Activated T-cell treated with anti-CD3 and anti-CD28 coated beads, Interleukin-2, amount 50 U/mL, for 24 hours (primary cell): ENCODE measurements at regions not wholly inside any gene's neighbourhood (a gene's known extent, or its start where the extent isn't known, plus 50 kb on each side); places are given as distances from the start of the nearest gene placed in this dataset.

Experiments used
- DNase-seq: peaks from one replicate; pipeline ENCODE4 v3.0.0-alpha.2; 2020
- H3K27ac Mint-ChIP-seq: 2 replicates; pipeline ENCODE4 v1.8.0; 2020; ENCODE audit warnings: mild to moderate bottlenecking, mixed read lengths
- H3K27me3 Mint-ChIP-seq: 2 replicates; pipeline ENCODE4 v1.8.0; 2020; ENCODE audit warnings: mixed read lengths
- H3K36me3 Mint-ChIP-seq: 2 replicates; pipeline ENCODE4 v1.8.0; 2020; ENCODE audit warnings: low read depth, mixed read lengths
- H3K4me1 Mint-ChIP-seq: 2 replicates; pipeline ENCODE4 v1.8.0; 2020; ENCODE audit warnings: low read depth, mixed read lengths
- H3K4me3 Mint-ChIP-seq: 2 replicates; pipeline ENCODE4 v1.8.0; 2020; ENCODE audit warnings: mild to moderate bottlenecking, moderate library complexity, mixed read lengths
- H3K9me3 Mint-ChIP-seq: 2 replicates; pipeline ENCODE4 v1.8.0; 2020; ENCODE audit warnings: mixed read lengths

- peaks cover 3% of the 10 kb centered on the region for H3K9me3 Mint-ChIP-seq
- no peaks in the 10 kb centered on the region for H3K36me3 Mint-ChIP-seq
- H3K4me3 Mint-ChIP-seq: no peak overlapping the region
- no peaks in the 10 kb centered on the region for H3K27me3 Mint-ChIP-seq
- no peak overlapping the region for H3K27ac Mint-ChIP-seq
- H3K4me1 Mint-ChIP-seq: no peaks in the 10 kb centered on the region
- no peak for DNase-seq
Measured at GRCh38 chr1:243996223-243996622, 54.9 kb upstream of the ZBTB18 start.

- no peak for DNase-seq
- no peak overlapping the region for H3K4me3 Mint-ChIP-seq
- no peak overlapping the region for H3K27ac Mint-ChIP-seq
- no peaks in the 10 kb centered on the region for H3K27me3 Mint-ChIP-seq
- no peaks in the 10 kb centered on the region for H3K4me1 Mint-ChIP-seq
- H3K36me3 Mint-ChIP-seq: no peaks in the 10 kb centered on the region
- H3K9me3 Mint-ChIP-seq: peaks cover 6% of the 10 kb centered on the region
Measured at GRCh38 chr1:243991650-243992049, 59.4 kb upstream of the ZBTB18 start.

GRCh38 chr1:243984788-243985187, 66.3 kb upstream of the ZBTB18 start:
- Mint-ChIP-seq H3K27ac (no peak overlapping the region), H3K4me1 (no peaks in the 10 kb centered on the region), H3K4me3 (no peak overlapping the region), H3K9me3 (peaks cover under 1% of the 10 kb centered on the region), H3K36me3 (no peaks in the 10 kb centered on the region), H3K27me3 (no peaks in the 10 kb centered on the region)
- DNase-seq: no peak

- DNase-seq: no peak
- no peaks in the 10 kb centered on the region for H3K36me3 Mint-ChIP-seq
- H3K27ac Mint-ChIP-seq: no peak overlapping the region
- no peak overlapping the region for H3K4me3 Mint-ChIP-seq
- no peaks in the 10 kb centered on the region for H3K27me3 Mint-ChIP-seq
- no peaks in the 10 kb centered on the region for H3K4me1 Mint-ChIP-seq
- no peaks in the 10 kb centered on the region for H3K9me3 Mint-ChIP-seq
Measured at GRCh38 chr1:243982447-243983018, 68.5 kb upstream of the ZBTB18 start.

- Mint-ChIP-seq H3K27ac (no peak overlapping the region), H3K27me3 (no peaks in the 10 kb centered on the region), H3K36me3 (no peaks in the 10 kb centered on the region), H3K9me3 (no peaks in the 10 kb centered on the region), H3K4me1 (no peaks in the 10 kb centered on the region), H3K4me3 (no peak overlapping the region)
- DNase-seq: no peak
Measured at GRCh38 chr1:243980471-243980870, 70.6 kb upstream of the ZBTB18 start.

GRCh38 chr1:243980071-243980470, 71.0 kb upstream of the ZBTB18 start:
- Mint-ChIP-seq H3K4me3 (no peak overlapping the region), H3K4me1 (no peaks in the 10 kb centered on the region), H3K27ac (no peak overlapping the region), H3K36me3 (no peaks in the 10 kb centered on the region), H3K9me3 (no peaks in the 10 kb centered on the region), H3K27me3 (no peaks in the 10 kb centered on the region)
- no peak for DNase-seq

- H3K36me3 Mint-ChIP-seq: no peaks in the 10 kb centered on the region
- no peaks in the 10 kb centered on the region for H3K9me3 Mint-ChIP-seq
- no peak overlapping the region for H3K27ac Mint-ChIP-seq
- no peak for DNase-seq
- H3K4me1 Mint-ChIP-seq: no peaks in the 10 kb centered on the region
- H3K27me3 Mint-ChIP-seq: no peaks in the 10 kb centered on the region
- H3K4me3 Mint-ChIP-seq: no peak overlapping the region
Measured at GRCh38 chr1:243979396-243979795, 71.7 kb upstream of the ZBTB18 start.

GRCh38 chr1:243977094-243977493, 74.0 kb upstream of the ZBTB18 start:
- Mint-ChIP-seq H3K4me1 (no peaks in the 10 kb centered on the region), H3K36me3 (no peaks in the 10 kb centered on the region), H3K9me3 (no peaks in the 10 kb centered on the region), H3K4me3 (no peak overlapping the region), H3K27me3 (no peaks in the 10 kb centered on the region), H3K27ac (no peak overlapping the region)
- no peak for DNase-seq

- Mint-ChIP-seq H3K36me3 (no peaks in the 10 kb centered on the region), H3K27me3 (no peaks in the 10 kb centered on the region), H3K9me3 (no peaks in the 10 kb centered on the region), H3K4me3 (no peak overlapping the region), H3K27ac (no peak overlapping the region), H3K4me1 (no peaks in the 10 kb centered on the region)
- no peak for DNase-seq
Measured at GRCh38 chr1:243974451-243975292, 76.4 kb upstream of the ZBTB18 start.

GRCh38 chr1:243973169-243973568, 77.9 kb upstream of the ZBTB18 start:
- Mint-ChIP-seq H3K4me1 (no peaks in the 10 kb centered on the region), H3K27me3 (no peaks in the 10 kb centered on the region), H3K9me3 (no peaks in the 10 kb centered on the region), H3K4me3 (no peak overlapping the region), H3K36me3 (no peaks in the 10 kb centered on the region), H3K27ac (no peak overlapping the region)
- DNase-seq: no peak

GRCh38 chr1:243970077-243970476, 81.0 kb upstream of the ZBTB18 start:
- Mint-ChIP-seq H3K27me3 (no peaks in the 10 kb centered on the region), H3K9me3 (no peaks in the 10 kb centered on the region), H3K4me3 (no peak overlapping the region), H3K4me1 (peaks cover 2% of the 10 kb centered on the region), H3K27ac (no peak overlapping the region), H3K36me3 (no peaks in the 10 kb centered on the region)
- DNase-seq: no peak

- Mint-ChIP-seq H3K4me1 (peaks cover 2% of the 10 kb centered on the region), H3K27ac (no peak overlapping the region), H3K27me3 (no peaks in the 10 kb centered on the region), H3K4me3 (no peak overlapping the region), H3K9me3 (no peaks in the 10 kb centered on the region), H3K36me3 (no peaks in the 10 kb centered on the region)
- DNase-seq: no peak
Measured at GRCh38 chr1:243968413-243968812, 82.7 kb upstream of the ZBTB18 start.

GRCh38 chr1:243964915-243965314, 86.2 kb upstream of the ZBTB18 start:
- Mint-ChIP-seq H3K4me3 (no peak overlapping the region), H3K27me3 (no peaks in the 10 kb centered on the region), H3K36me3 (no peaks in the 10 kb centered on the region), H3K4me1 (peaks cover 2% of the 10 kb centered on the region), H3K27ac (no peak overlapping the region), H3K9me3 (no peaks in the 10 kb centered on the region)
- DNase-seq: no peak

GRCh38 chr1:243963571-243963970, 87.5 kb upstream of the ZBTB18 start:
- Mint-ChIP-seq H3K27me3 (peaks cover 7% of the 10 kb centered on the region), H3K4me1 (peaks cover 2% of the 10 kb centered on the region), H3K9me3 (no peaks in the 10 kb centered on the region), H3K4me3 (no peak overlapping the region), H3K27ac (no peak overlapping the region), H3K36me3 (no peaks in the 10 kb centered on the region)
- DNase-seq: no peak

- no peaks in the 10 kb centered on the region for H3K36me3 Mint-ChIP-seq
- peaks cover 2% of the 10 kb centered on the region for H3K4me1 Mint-ChIP-seq
- no peaks in the 10 kb centered on the region for H3K9me3 Mint-ChIP-seq
- H3K4me3 Mint-ChIP-seq: no peak overlapping the region
- DNase-seq: no peak
- H3K27ac Mint-ChIP-seq: no peak overlapping the region
- H3K27me3 Mint-ChIP-seq: peaks cover 10% of the 10 kb centered on the region
Measured at GRCh38 chr1:243962541-243962940, 88.5 kb upstream of the ZBTB18 start.
